Activated naive CD4-positive, alpha-beta T cell treated with anti-CD3 and anti-CD28 coated beads, Interleukin-2, amount 50 U/mL, for 24 hours (primary cell): ENCODE measurements at regions not wholly inside any gene's neighbourhood (a gene's known extent, or its start where the extent isn't known, plus 50 kb on each side); places are given as distances from the start of the nearest gene placed in this dataset.

Experiments used
- H3K27ac Mint-ChIP-seq: one replicate; pipeline ENCODE4 v1.8.0; 2021; ENCODE audit warnings: mild to moderate bottlenecking, mixed read lengths
- H3K27me3 Mint-ChIP-seq: one replicate; pipeline ENCODE4 v1.8.0; 2021; ENCODE audit warnings: mixed read lengths
- H3K36me3 Mint-ChIP-seq: one replicate; pipeline ENCODE4 v1.8.0; 2021; ENCODE audit warnings: mixed read lengths
- H3K4me1 Mint-ChIP-seq: one replicate; pipeline ENCODE4 v1.8.0; 2021; ENCODE audit warnings: mixed read lengths
- H3K4me3 Mint-ChIP-seq: one replicate; pipeline ENCODE4 v1.8.0; 2021; ENCODE audit warnings: mild to moderate bottlenecking, mixed read lengths
- H3K9me3 Mint-ChIP-seq: one replicate; pipeline ENCODE4 v1.8.0; 2021; ENCODE audit warnings: mixed read lengths

GRCh38 chr4:131061734-131062133, 1965.8 kb downstream of the C4orf33 start:
- no peaks in the 10 kb centered on the region for H3K27me3 Mint-ChIP-seq
- peaks cover 2% of the 10 kb centered on the region for H3K36me3 Mint-ChIP-seq
- no peak overlapping the region for H3K4me3 Mint-ChIP-seq
- no peak overlapping the region for H3K27ac Mint-ChIP-seq
- no peaks in the 10 kb centered on the region for H3K4me1 Mint-ChIP-seq
- peaks cover 5% of the 10 kb centered on the region for H3K9me3 Mint-ChIP-seq

GRCh38 chr4:131063878-131064277, 1967.9 kb downstream of the C4orf33 start:
- no peaks in the 10 kb centered on the region for H3K27me3 Mint-ChIP-seq
- H3K27ac Mint-ChIP-seq: no peak overlapping the region
- H3K4me3 Mint-ChIP-seq: no peak overlapping the region
- H3K4me1 Mint-ChIP-seq: no peaks in the 10 kb centered on the region
- peaks cover 2% of the 10 kb centered on the region for H3K36me3 Mint-ChIP-seq
- H3K9me3 Mint-ChIP-seq: no peaks in the 10 kb centered on the region

DNA sequence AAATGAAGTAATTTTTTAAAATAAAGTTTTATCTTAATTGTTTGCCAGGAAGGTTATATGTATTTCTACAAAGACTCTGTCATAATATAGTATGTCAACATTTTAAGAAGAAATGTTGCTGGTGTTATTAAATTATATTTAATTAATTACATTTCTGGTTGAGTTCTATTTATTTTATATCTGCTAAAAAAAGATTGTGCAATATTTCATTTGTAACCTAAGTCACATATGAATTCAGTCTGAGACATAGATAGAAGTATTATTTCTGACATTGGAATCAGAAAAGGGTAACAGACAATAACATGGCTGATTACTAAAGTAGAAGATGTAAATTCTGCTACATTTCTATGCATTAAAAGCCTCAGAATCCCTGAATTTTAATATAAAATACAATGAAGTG, 1985.1 kb downstream of the C4orf33 start:
- Mint-ChIP-seq H3K36me3 (no peaks in the 10 kb centered on the region), H3K9me3 (peaks cover 5% of the 10 kb centered on the region), H3K4me3 (no peak overlapping the region), H3K27me3 (no peaks in the 10 kb centered on the region), H3K27ac (no peak overlapping the region), H3K4me1 (no peaks in the 10 kb centered on the region)

DNA sequence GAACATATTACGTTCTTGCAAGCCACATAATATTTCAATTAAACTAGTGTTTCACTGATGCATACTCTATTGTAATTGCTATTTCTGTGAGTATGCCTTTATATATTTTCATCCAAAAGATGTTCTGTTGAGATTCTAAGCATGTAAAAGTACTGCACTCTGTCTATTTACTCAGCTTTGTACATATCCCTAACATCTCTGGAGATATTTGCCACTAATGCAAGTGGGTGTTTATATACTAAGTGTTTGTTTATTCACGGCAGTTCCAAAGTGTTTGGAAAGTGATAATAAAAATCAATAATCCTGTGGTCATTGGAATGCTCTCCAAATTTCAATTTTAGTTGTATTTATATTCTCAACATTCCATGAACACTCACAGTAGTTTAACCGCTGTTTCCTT, 1989.0 kb downstream of the C4orf33 start:
- Mint-ChIP-seq H3K4me1 (no peaks in the 10 kb centered on the region), H3K9me3 (peaks cover 5% of the 10 kb centered on the region), H3K4me3 (no peak overlapping the region), H3K36me3 (no peaks in the 10 kb centered on the region), H3K27me3 (no peaks in the 10 kb centered on the region), H3K27ac (no peak overlapping the region)

GRCh38 chr4:131091896-131092295, 1995.9 kb downstream of the C4orf33 start:
- Mint-ChIP-seq H3K9me3 (no peaks in the 10 kb centered on the region), H3K27ac (no peak overlapping the region), H3K36me3 (no peaks in the 10 kb centered on the region), H3K4me1 (no peaks in the 10 kb centered on the region), H3K27me3 (no peaks in the 10 kb centered on the region), H3K4me3 (no peak overlapping the region)

- no peaks in the 10 kb centered on the region for H3K9me3 Mint-ChIP-seq
- no peaks in the 10 kb centered on the region for H3K36me3 Mint-ChIP-seq
- H3K4me3 Mint-ChIP-seq: no peak overlapping the region
- no peak overlapping the region for H3K27ac Mint-ChIP-seq
- no peaks in the 10 kb centered on the region for H3K27me3 Mint-ChIP-seq
- H3K4me1 Mint-ChIP-seq: no peaks in the 10 kb centered on the region
Measured at GRCh38 chr4:131093303-131093702, 1997.4 kb downstream of the C4orf33 start.

GRCh38 chr4:131098976-131099375, 2003.0 kb downstream of the C4orf33 start:
- Mint-ChIP-seq H3K4me1 (no peaks in the 10 kb centered on the region), H3K36me3 (no peaks in the 10 kb centered on the region), H3K27me3 (no peaks in the 10 kb centered on the region), H3K4me3 (no peak overlapping the region), H3K9me3 (no peaks in the 10 kb centered on the region), H3K27ac (no peak overlapping the region)

- H3K27ac Mint-ChIP-seq: no peak overlapping the region
- H3K4me3 Mint-ChIP-seq: no peak overlapping the region
- H3K4me1 Mint-ChIP-seq: no peaks in the 10 kb centered on the region
- no peaks in the 10 kb centered on the region for H3K9me3 Mint-ChIP-seq
- no peaks in the 10 kb centered on the region for H3K27me3 Mint-ChIP-seq
- H3K36me3 Mint-ChIP-seq: no peaks in the 10 kb centered on the region
Measured at GRCh38 chr4:131113273-131113672, 2017.3 kb downstream of the C4orf33 start.

DNA sequence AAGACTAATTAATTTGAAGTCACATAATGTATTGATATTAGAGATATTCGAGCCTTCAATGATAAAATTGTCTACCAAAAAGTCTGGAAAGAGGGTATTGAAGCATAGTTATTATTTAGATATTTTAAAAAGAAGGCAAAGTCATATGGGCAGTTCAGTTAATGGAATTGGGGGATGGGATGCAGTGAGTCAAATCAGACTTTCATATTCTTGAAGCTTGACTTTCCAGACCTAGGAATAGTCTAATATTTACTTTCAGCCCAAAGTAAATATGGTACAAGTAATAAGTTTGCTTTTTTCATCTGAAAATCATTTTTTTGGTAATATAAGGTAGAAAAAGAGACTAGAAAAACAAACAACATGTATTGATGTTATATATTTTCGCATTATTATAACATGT, 2017.8 kb downstream of the C4orf33 start:
- Mint-ChIP-seq H3K36me3 (no peaks in the 10 kb centered on the region), H3K4me1 (no peaks in the 10 kb centered on the region), H3K27ac (no peak overlapping the region), H3K9me3 (no peaks in the 10 kb centered on the region), H3K27me3 (no peaks in the 10 kb centered on the region), H3K4me3 (no peak overlapping the region)

- H3K4me1 Mint-ChIP-seq: no peaks in the 10 kb centered on the region
- no peaks in the 10 kb centered on the region for H3K27me3 Mint-ChIP-seq
- H3K9me3 Mint-ChIP-seq: no peaks in the 10 kb centered on the region
- H3K36me3 Mint-ChIP-seq: no peaks in the 10 kb centered on the region
- no peak overlapping the region for H3K4me3 Mint-ChIP-seq
- no peak overlapping the region for H3K27ac Mint-ChIP-seq
Measured at GRCh38 chr4:131119661-131120060, 2023.7 kb downstream of the C4orf33 start.

DNA sequence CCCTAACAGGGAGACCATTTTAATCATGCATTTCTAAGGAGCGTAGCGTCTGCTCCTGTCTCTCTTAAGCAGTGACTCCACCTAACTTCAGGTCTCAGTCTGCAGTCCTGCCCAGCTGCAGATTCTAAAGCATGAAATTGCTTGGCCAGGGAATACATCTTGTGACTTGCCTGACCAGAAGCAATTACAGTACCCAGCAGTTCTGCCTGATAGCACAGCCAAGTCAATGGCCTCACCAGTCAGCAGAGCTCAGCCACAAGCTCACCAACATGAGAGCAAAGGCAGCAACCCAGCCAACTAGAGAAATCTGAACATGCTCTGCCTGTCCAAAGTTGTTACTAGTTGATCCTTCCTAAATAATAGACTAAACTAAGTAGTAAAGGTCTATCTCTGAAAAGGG, 2011.9 kb upstream of the PCDH10 start:
- Mint-ChIP-seq H3K4me3 (no peak overlapping the region), H3K9me3 (peaks cover 7% of the 10 kb centered on the region), H3K27ac (no peak overlapping the region), H3K36me3 (no peaks in the 10 kb centered on the region), H3K27me3 (no peaks in the 10 kb centered on the region), H3K4me1 (no peaks in the 10 kb centered on the region)

- H3K4me1 Mint-ChIP-seq: no peaks in the 10 kb centered on the region
- H3K9me3 Mint-ChIP-seq: no peaks in the 10 kb centered on the region
- no peaks in the 10 kb centered on the region for H3K36me3 Mint-ChIP-seq
- no peak overlapping the region for H3K27ac Mint-ChIP-seq
- H3K4me3 Mint-ChIP-seq: no peak overlapping the region
- no peaks in the 10 kb centered on the region for H3K27me3 Mint-ChIP-seq
Measured at GRCh38 chr4:131159261-131159660, 1989.8 kb upstream of the PCDH10 start.

DNA sequence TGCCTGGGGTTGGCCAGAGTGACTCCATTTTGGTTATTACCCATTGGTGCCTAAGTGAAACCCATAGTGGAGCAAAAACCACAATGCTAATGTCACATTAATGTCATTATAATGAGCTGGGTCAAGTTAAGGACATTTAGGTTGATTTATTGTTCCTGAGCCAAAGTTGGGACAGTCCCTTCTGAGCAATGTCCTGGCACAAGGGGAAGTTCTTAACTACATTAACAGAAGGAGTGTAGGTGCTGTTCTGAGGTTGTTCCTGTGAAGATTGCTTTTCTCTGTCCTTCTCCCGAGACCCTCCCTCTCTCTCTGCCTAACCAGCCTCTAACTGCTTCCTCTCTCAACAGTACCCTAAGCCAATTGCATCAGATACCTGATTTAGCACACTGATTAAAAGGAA, 1956.8 kb upstream of the PCDH10 start:
- H3K9me3 Mint-ChIP-seq: peaks cover 5% of the 10 kb centered on the region
- H3K4me1 Mint-ChIP-seq: no peaks in the 10 kb centered on the region
- no peaks in the 10 kb centered on the region for H3K27me3 Mint-ChIP-seq
- no peak overlapping the region for H3K27ac Mint-ChIP-seq
- no peaks in the 10 kb centered on the region for H3K36me3 Mint-ChIP-seq
- no peak overlapping the region for H3K4me3 Mint-ChIP-seq

DNA sequence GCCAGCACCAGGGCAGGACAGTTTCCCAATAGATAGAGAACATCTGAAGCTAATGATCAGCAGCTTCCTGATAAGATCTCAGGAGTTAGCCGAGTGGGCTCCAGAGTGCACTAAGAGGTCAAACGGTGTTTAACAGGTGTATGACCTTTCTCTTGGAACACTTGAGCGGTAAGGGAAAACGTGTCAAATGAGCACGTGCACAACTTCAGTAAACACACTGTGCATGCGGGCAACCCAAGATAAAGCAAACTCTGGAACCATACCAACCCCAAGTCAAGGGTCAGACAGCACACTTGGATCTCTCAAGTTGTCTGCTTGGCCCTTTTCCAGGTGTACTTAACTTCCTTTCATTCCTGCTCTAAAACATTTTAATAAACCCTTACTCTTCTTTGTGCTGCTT, 1941.5 kb upstream of the PCDH10 start:
- Mint-ChIP-seq H3K27me3 (no peaks in the 10 kb centered on the region), H3K36me3 (no peaks in the 10 kb centered on the region), H3K4me1 (no peaks in the 10 kb centered on the region), H3K27ac (no peak overlapping the region), H3K4me3 (no peak overlapping the region), H3K9me3 (no peaks in the 10 kb centered on the region)

- no peak overlapping the region for H3K27ac Mint-ChIP-seq
Measured at GRCh38 chr4:131248314-131248713, 1900.8 kb upstream of the PCDH10 start.

DNA sequence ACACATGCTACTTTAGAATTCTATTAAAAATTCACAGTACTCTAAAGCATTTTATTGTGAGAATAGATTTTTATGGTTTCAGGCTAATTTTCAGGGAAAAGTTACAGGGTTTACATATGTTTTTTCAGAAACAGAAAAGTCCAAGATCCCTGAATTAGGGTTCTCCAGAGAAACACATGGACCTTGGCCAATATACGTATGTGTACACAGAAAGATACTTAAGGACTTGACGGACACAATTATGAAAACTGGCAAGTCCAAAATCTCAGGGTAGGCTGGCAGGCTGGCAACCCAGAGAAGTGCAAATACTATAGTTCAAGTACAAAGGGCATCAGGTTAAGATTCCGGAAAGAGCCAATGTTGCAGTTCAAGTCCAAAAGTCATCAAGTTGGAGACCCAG, 1897.8 kb upstream of the PCDH10 start:
- Mint-ChIP-seq H3K4me3 (no peak overlapping the region), H3K36me3 (no peaks in the 10 kb centered on the region), H3K27ac (no peak overlapping the region), H3K4me1 (no peaks in the 10 kb centered on the region), H3K27me3 (no peaks in the 10 kb centered on the region), H3K9me3 (no peaks in the 10 kb centered on the region)

More at GRCh38 chr4:131248314-131248713, 1900.8 kb upstream of the PCDH10 start:
- H3K4me1 Mint-ChIP-seq: no peaks in the 10 kb centered on the region
- no peaks in the 10 kb centered on the region for H3K27me3 Mint-ChIP-seq
- peaks cover 4% of the 10 kb centered on the region for H3K9me3 Mint-ChIP-seq
- no peak overlapping the region for H3K4me3 Mint-ChIP-seq
- no peaks in the 10 kb centered on the region for H3K36me3 Mint-ChIP-seq

DNA sequence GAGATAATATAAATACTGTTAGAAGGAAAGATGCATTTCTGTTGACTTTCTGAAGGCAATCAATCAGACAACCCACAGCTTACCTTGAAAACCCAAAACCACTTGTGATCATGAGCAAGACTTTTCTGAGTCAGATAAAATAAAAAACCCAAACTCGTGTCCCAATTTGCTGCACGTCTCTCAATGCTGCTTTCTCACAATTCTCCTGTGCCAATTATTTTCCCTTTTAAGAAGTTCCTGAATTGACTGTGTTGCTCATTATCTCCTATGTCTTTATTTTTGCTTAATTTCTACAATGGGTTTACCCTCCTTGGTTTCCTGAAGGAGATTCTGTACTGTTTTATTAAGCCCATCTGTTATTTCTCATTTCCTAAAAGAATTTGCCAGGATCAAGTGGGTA, 1891.9 kb upstream of the PCDH10 start:
- H3K9me3 Mint-ChIP-seq: peaks cover 4% of the 10 kb centered on the region
- H3K27me3 Mint-ChIP-seq: no peaks in the 10 kb centered on the region
- no peak overlapping the region for H3K27ac Mint-ChIP-seq
- H3K4me1 Mint-ChIP-seq: no peaks in the 10 kb centered on the region
- H3K4me3 Mint-ChIP-seq: no peak overlapping the region
- H3K36me3 Mint-ChIP-seq: no peaks in the 10 kb centered on the region
